IMR-90 (cell line): ENCODE measurements at regions not wholly inside any gene's neighbourhood (a gene's known extent, or its start where the extent isn't known, plus 50 kb on each side); places are given as distances from the start of the nearest gene placed in this dataset.

ENCODE experiments used
- CEBPB ChIP-seq: IDR thresholded peaks from 2 replicates; pipeline ENCODE4 v1.6.1; 2012; ENCODE audit warnings: low read depth, low read length, improper control_type of control experiment
- CTCF ChIP-seq: conservative IDR thresholded peaks from 2 replicates; pipeline ENCODE4 v1.5.1; 2012; ENCODE audit warnings: mild to moderate bottlenecking, low read depth, low read length, improper control_type of control experiment
- FOS ChIP-seq: fragments of 150-350 bp; IDR thresholded peaks from 2 replicates; pipeline ENCODE4 v1.6.1; 2016; ENCODE audit warnings: low read depth, low read length
- MAFK ChIP-seq: IDR thresholded peaks from 2 replicates; pipeline ENCODE4 v1.6.1; 2012; ENCODE audit warnings: low read depth, low read length, improper control_type of control experiment
- POLR2A ChIP-seq: IDR thresholded peaks from 2 replicates; pipeline ENCODE4 v1.6.1; 2012; ENCODE audit warnings: mild to moderate bottlenecking, low read depth, low read length
- USF2 ChIP-seq: fragments of 150-350 bp; IDR thresholded peaks from 2 replicates; pipeline ENCODE4 v1.6.1; 2017; ENCODE audit warnings: mild to moderate bottlenecking, antibody characterized with exemption, low read length, low read depth

- TF ChIP-seq CTCF: no peak
- TF ChIP-seq POLR2A: no peak
- TF ChIP-seq USF2: no peak
- TF ChIP-seq FOS: no peak
- TF ChIP-seq CEBPB: no peak
- TF ChIP-seq MAFK: no peak
Measured at GRCh38 chr14:89648924-89649323, 231.9 kb upstream of the FOXN3 start.
